Heart left ventricle (tissue), 13 donors: ENCODE measurements at regions not wholly inside any gene's neighbourhood (a gene's known extent, or its start where the extent isn't known, plus 50 kb on each side); places are given as distances from the start of the nearest gene placed in this dataset.

Source experiments
- POLR2A ChIP-seq, 2 donors: fragments of 450-650 bp; IDR thresholded peaks; one replicate each; pipeline ENCODE4 v1.6.1; 2017; ENCODE audit warnings: antibody characterized with exemption in 2 of 2, mild to moderate bottlenecking in 2 of 2, moderate library complexity in 2 of 2
- TF ChIP-seq, protein P1 (sequence below), 12 donors: fragments of 200-600 bp; sonication (generic) in 4 of 12; IDR thresholded peaks; one replicate each; pipeline versions ENCODE4 v1.5.0 to v1.8.0; 2018 to 2022; ENCODE audit warnings: antibody characterized with exemption in 12 of 12, mild to moderate bottlenecking in 5 of 12
- donor health status: ischemic (EF 13 %, LVEDD 7.1; RV severe dilation, severe dysfunction).
- donor health status: DM: no; HTN: yes; CAD: no.
- donor health status: DM: no; HTN: no; CAD: no.
- donor health status: ischemic (EF 25% LVEDD 6.9; RV normal size, moderate dysfunction).
- donor health status: ischemic (EF 25% LVEDD 5.7; RV mildly dilated, moderate dysfunction).
- donor health status: ischemic (EF 35%, LVEDD 5.7; RV mildly dilated, moderate dysfunction).
- donor health status: nonischemic (EF 11% LVEDD 7.7; RV severe dilation, severe dysfunction).
- donor health status: DM: yes; HTN: yes; CAD: no.
- donor health status: PGD.
- donor health status: ischemic (EF 29% LVEDD 5.4; RV normal size, mild dysfunction).
- donor health status: nonischemic (EF 23%, LVEDD 6.1; RV moderate dilation, normal function).

DNA sequence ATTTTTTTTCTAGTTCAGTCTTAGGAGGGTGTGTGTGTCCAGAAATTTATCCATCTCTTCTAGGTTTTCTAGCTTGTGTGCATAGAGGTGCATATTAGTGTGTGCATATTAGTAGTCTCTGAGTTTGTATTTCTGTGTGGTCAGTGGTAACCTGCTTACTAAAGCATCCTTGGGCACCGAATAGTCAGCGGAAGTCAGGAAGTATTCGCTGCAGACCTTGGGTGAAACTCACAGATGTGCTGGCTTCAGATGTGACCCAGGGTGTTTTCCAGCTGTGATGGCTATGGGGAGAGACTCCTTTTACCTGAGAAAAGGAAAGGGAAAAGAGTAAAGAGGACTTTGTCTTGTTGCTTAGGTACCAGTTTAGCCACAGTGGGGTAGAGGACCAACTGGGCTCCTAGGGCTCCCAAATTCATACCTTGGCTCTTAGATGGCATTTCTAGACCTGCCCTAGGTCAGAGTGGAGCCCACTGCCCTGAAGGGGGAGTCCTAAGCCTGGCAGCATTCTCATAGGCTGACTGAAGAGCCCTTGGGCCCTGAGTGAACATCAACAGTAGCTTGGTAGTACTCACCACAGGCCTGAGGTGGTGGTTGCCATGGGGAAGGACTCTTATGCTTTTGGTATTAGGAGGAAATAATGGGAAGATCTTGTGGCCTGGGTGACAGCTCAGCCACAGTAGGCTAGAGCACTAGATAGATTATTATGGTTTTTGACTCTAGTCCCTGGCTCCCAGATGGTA is 286.0 kb upstream of the ZPLD1 start:
- no peak for TF ChIP-seq POLR2A (IDR thresholded peaks at IDR 0.05)
- TF ChIP-seq, protein P1, sequence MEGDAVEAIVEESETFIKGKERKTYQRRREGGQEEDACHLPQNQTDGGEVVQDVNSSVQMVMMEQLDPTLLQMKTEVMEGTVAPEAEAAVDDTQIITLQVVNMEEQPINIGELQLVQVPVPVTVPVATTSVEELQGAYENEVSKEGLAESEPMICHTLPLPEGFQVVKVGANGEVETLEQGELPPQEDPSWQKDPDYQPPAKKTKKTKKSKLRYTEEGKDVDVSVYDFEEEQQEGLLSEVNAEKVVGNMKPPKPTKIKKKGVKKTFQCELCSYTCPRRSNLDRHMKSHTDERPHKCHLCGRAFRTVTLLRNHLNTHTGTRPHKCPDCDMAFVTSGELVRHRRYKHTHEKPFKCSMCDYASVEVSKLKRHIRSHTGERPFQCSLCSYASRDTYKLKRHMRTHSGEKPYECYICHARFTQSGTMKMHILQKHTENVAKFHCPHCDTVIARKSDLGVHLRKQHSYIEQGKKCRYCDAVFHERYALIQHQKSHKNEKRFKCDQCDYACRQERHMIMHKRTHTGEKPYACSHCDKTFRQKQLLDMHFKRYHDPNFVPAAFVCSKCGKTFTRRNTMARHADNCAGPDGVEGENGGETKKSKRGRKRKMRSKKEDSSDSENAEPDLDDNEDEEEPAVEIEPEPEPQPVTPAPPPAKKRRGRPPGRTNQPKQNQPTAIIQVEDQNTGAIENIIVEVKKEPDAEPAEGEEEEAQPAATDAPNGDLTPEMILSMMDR (IDR thresholded peaks at IDR 0.05) = no peak
